B cell (primary cell): ENCODE measurements at regions not wholly inside any gene's neighbourhood (a gene's known extent, or its start where the extent isn't known, plus 50 kb on each side); places are given as distances from the start of the nearest gene placed in this dataset.

Source experiments
- ATAC-seq: fragments of 200-7000 bp; cut with Tn5 transposase; one replicate; pipeline ENCODE4 v1.10.0; 2021; ENCODE audit warnings: low read depth, mild to moderate bottlenecking, moderate number of reproducible peaks, moderate library complexity
- CTCF ChIA-PET: fragments of 350-600 bp; sonication (Branson Sonifier 250); formaldehyde crosslinking; loops from one replicate; lab custom pipeline; 2021; ENCODE audit warnings: antibody characterized with exemption, inconsistent platforms; lab: Charles Lee
- POLR2A ChIA-PET: fragments of 350-600 bp; sonication (Branson Sonifier 250); formaldehyde crosslinking; loops from one replicate; lab custom pipeline; 2021; ENCODE audit warnings: antibody characterized with exemption; lab: Charles Lee
- DNase-seq: peaks from one replicate; pipeline ENCODE4 v3.0.0; 2013
- H2AFZ ChIP-seq: 2 replicates; pipeline ENCODE4 v1.6.1; 2012; ENCODE audit warnings: mild to moderate bottlenecking, low read depth, low read length; ENCODE audit not compliant: insufficient read depth, poor library complexity, severe bottlenecking
- H3K27ac ChIP-seq, 2 donors: 1 replicate in 1 of 2; 2 replicates in 1 of 2; pipeline ENCODE4 v1.5.1; 2012 to 2013; ENCODE audit warnings: low read length in 2 of 2, mild to moderate bottlenecking in 2 of 2, moderate library complexity in 1 of 2
- H3K27me3 ChIP-seq, 4 experiments: fragments of 200-600 bp in 1 of 4; sonication (generic) in 1 of 4; replicated peaks in 1 of 4; 1 replicate in 2 of 4; 2 replicates in 2 of 4; pipeline versions ENCODE4 v1.6.1 to v1.7.0; 2013 to 2016; ENCODE audit warnings: low read length in 3 of 4, mild to moderate bottlenecking in 2 of 4, mixed read lengths in 1 of 4, moderate library complexity in 1 of 4; ENCODE audit not compliant: insufficient read depth in 4 of 4, control insufficient read depth in 3 of 4; ENCODE audit errors: control extremely low read depth in 1 of 4
- H3K36me3 ChIP-seq, 2 experiments: replicated peaks in 1 of 2; 1 replicate in 1 of 2; 2 replicates in 1 of 2; pipeline versions ENCODE4 v1.6.1 to v1.7.1; 2013; ENCODE audit warnings: low read length in 1 of 2; ENCODE audit not compliant: insufficient read depth in 2 of 2, control insufficient read depth in 1 of 2; ENCODE audit errors: control extremely low read depth in 1 of 2, extremely low read depth in 1 of 2
- H3K4me1 ChIP-seq, 2 donors: fragments of 200-600 bp in 1 of 2; sonication (generic) in 1 of 2; 1 replicate in 1 of 2; 2 replicates in 1 of 2; pipeline versions ENCODE4 v1.5.1 to v1.6.1; 2013 to 2017; ENCODE audit warnings: low read length in 2 of 2; ENCODE audit not compliant: control insufficient read depth in 2 of 2, insufficient read depth in 2 of 2
- H3K4me2 ChIP-seq: replicated peaks from 2 replicates; pipeline ENCODE3; 2012; ENCODE audit warnings: mild to moderate bottlenecking, low read depth, low read length; ENCODE audit not compliant: poor library complexity, severe bottlenecking
- H3K4me3 ChIP-seq, 5 experiments: fragments of 200-600 bp in 1 of 5; sonication (generic) in 1 of 5; 1 replicate in 3 of 5; 2 replicates in 2 of 5; pipeline versions ENCODE4 v1.5.1 to v1.7.0; 2011 to 2016; ENCODE audit warnings: low read length in 4 of 5, mild to moderate bottlenecking in 4 of 5, low read depth in 2 of 5, control low read depth in 1 of 5, moderate library complexity in 1 of 5; ENCODE audit not compliant: insufficient read depth in 1 of 5; ENCODE audit errors: control extremely low read depth in 1 of 5, extremely low read depth in 1 of 5
- H3K79me2 ChIP-seq: fragments of 200-600 bp; sonication (generic); one replicate; pipeline ENCODE4 v1.6.0; 2016; ENCODE audit warnings: low read length; ENCODE audit not compliant: control insufficient read depth, insufficient read depth
- H3K9ac ChIP-seq: fragments of 200-600 bp; sonication (generic); 2 replicates; pipeline ENCODE4 v1.6.1; 2017; ENCODE audit warnings: mild to moderate bottlenecking, low read length, moderate library complexity
- H3K9me3 ChIP-seq, 3 donors: one replicate each; pipeline versions ENCODE4 v1.6.1 to v1.7.1; 2013; ENCODE audit warnings: low read length in 2 of 3; ENCODE audit not compliant: control insufficient read depth in 2 of 3, insufficient read depth in 1 of 3; ENCODE audit errors: control extremely low read depth in 1 of 3
- H4K20me1 ChIP-seq: 2 replicates; pipeline ENCODE4 v1.6.0; 2012; ENCODE audit warnings: mild to moderate bottlenecking, low read length; ENCODE audit not compliant: insufficient read depth, control insufficient read depth, poor library complexity, severe bottlenecking
- H3K27ac Mint-ChIP-seq: one replicate; pipeline ENCODE4 v1.8.0; 2021; ENCODE audit warnings: mixed read lengths
- H3K27me3 Mint-ChIP-seq: one replicate; pipeline ENCODE4 v1.8.0; 2021; ENCODE audit warnings: mixed read lengths
- H3K4me1 Mint-ChIP-seq: one replicate; pipeline ENCODE4 v1.8.0; 2021; ENCODE audit warnings: mixed read lengths
- H3K4me3 Mint-ChIP-seq: one replicate; pipeline ENCODE4 v1.8.0; 2021; ENCODE audit warnings: mixed read lengths
- H3K9me3 Mint-ChIP-seq: one replicate; pipeline ENCODE4 v1.8.0; 2022; ENCODE audit warnings: mixed read lengths; ENCODE audit not compliant: insufficient read depth
- CTCF ChIP-seq: fragments of 200-600 bp; IDR thresholded peaks from one replicate; pipeline ENCODE4 v1.8.0; 2022; ENCODE audit warnings: antibody characterized with exemption, mild to moderate bottlenecking
- EZH2 ChIP-seq: IDR thresholded peaks from 2 replicates; pipeline ENCODE4 v1.6.1; 2012; ENCODE audit warnings: borderline replicate concordance, low read depth, mild to moderate bottlenecking, moderate library complexity, low read length; ENCODE audit not compliant: insufficient read depth, poor library complexity, severe bottlenecking
- WGBS: methylation state at CpG from one replicate; pipeline ENCODE4 v1.1.5; 2013; ENCODE audit warnings: missing lambda C conversion rate; ENCODE audit not compliant: insufficient coverage; 5-methylcytosine and 5-hydroxymethylcytosine counted together
- intact Hi-C: fragments of 100-400 bp; cut with micrococcal nuclease; formaldehyde crosslinking; loops from one replicate; pipeline ENCODE4 v1.10.0; 2022

GRCh38 chr7:97405835-97406234, 288.3 kb downstream of the SDHAF3 start:
- no peaks in the 10 kb centered on the region for H3K4me1 ChIP-seq
- H3K79me2 ChIP-seq: no peaks in the 10 kb centered on the region
- H4K20me1 ChIP-seq: no peaks in the 10 kb centered on the region
- H3K9ac ChIP-seq: no peak overlapping the region
- no CpG with 5 or more reads among the region's 3 CpGs for WGBS
- H3K36me3 ChIP-seq: no peaks in the 10 kb centered on the region
- peaks cover 9% of the 10 kb centered on the region for H3K27me3 Mint-ChIP-seq
- no peaks in the 10 kb centered on the region for H3K9me3 ChIP-seq
- H3K4me3 ChIP-seq: no peak overlapping the region
- H3K4me1 Mint-ChIP-seq: no peaks in the 10 kb centered on the region
- intact Hi-C loops: no loop called here
- ATAC-seq: no peak
- no peak overlapping the region for H3K27ac ChIP-seq
- no peak overlapping the region for H2AFZ ChIP-seq
- TF ChIP-seq EZH2 (no peak), CTCF (no peak)
- H3K27ac Mint-ChIP-seq: no peak overlapping the region
- no peak for DNase-seq
- ChIA-PET POLR2A (no interaction called here), CTCF (no interaction called here)
- no peak overlapping the region for H3K4me2 ChIP-seq
- no peak overlapping the region for H3K4me3 Mint-ChIP-seq
- H3K9me3 Mint-ChIP-seq: no peaks in the 10 kb centered on the region
- no peaks in the 10 kb centered on the region for H3K27me3 ChIP-seq

GRCh38 chr7:97407106-97407505, 289.6 kb downstream of the SDHAF3 start:
- TF ChIP-seq EZH2 (no peak), CTCF (no peak)
- Histone ChIP-seq H3K4me1 (no peaks in the 10 kb centered on the region), H3K4me3 (no peak overlapping the region), H3K36me3 (no peaks in the 10 kb centered on the region), H3K79me2 (no peaks in the 10 kb centered on the region), H3K27ac (no peak overlapping the region), H3K9ac (no peak overlapping the region), H2AFZ (no peak overlapping the region), H3K4me2 (no peak overlapping the region), H3K27me3 (no peaks in the 10 kb centered on the region), H3K9me3 (peaks cover 0 to 1% (median 0%) of the 10 kb centered on the region in 3 donors), H4K20me1 (no peaks in the 10 kb centered on the region)
- ChIA-PET CTCF (no interaction called here), POLR2A (no interaction called here)
- no peak overlapping the region for H3K4me3 Mint-ChIP-seq
- no peaks in the 10 kb centered on the region for H3K4me1 Mint-ChIP-seq
- H3K27me3 Mint-ChIP-seq: peaks cover 9% of the 10 kb centered on the region
- no peaks in the 10 kb centered on the region for H3K9me3 Mint-ChIP-seq
- no peak overlapping the region for H3K27ac Mint-ChIP-seq
- intact Hi-C loops: no loop called here
- no peak for ATAC-seq
- no peak for DNase-seq
